ENCODE measurements at regions not wholly inside any gene's neighbourhood (a gene's known extent, or its start where the extent isn't known, plus 50 kb on each side); places are given as distances from the start of the nearest gene placed in this dataset.

- no peak for TF ChIP-seq CTCF (IDR thresholded peaks at IDR 0.05; ENCODE audit: insufficient read depth, low read length)
- no peak overlapping the region for H3K4me3 ChIP-seq (ENCODE audit: low read depth, low read length)
- no peak for DNase-seq (ENCODE audit: low read depth)
Measured at GRCh38 chr4:58219179-58219578, 1109.0 kb upstream of the IGFBP7 start.

- no peak for TF ChIP-seq CTCF (IDR thresholded peaks at IDR 0.05; ENCODE audit: insufficient read depth, low read length)
- no peak for DNase-seq (ENCODE audit: low read depth)
- no peak overlapping the region for H3K4me3 ChIP-seq (ENCODE audit: low read depth, low read length)
Measured at GRCh38 chr4:58216461-58216860, 1106.3 kb upstream of the IGFBP7 start.

GRCh38 chr4:58214376-58214775, 1104.2 kb upstream of the IGFBP7 start:
- TF ChIP-seq CTCF (IDR thresholded peaks at IDR 0.05; ENCODE audit: insufficient read depth, low read length), result no peak
- no peak for DNase-seq (ENCODE audit: low read depth)

GRCh38 chr4:58209551-58209950, 1099.4 kb upstream of the IGFBP7 start:
- H3K4me3 ChIP-seq (ENCODE audit: low read depth, low read length), result no peak overlapping the region
- TF ChIP-seq CTCF (IDR thresholded peaks at IDR 0.05; ENCODE audit: insufficient read depth, low read length), result no peak
- DNase-seq (ENCODE audit: low read depth), result no peak

More at GRCh38 chr4:58214376-58214775, 1104.2 kb upstream of the IGFBP7 start:
- no peak overlapping the region for H3K4me3 ChIP-seq (ENCODE audit: low read depth, low read length)

- no peak for DNase-seq (ENCODE audit: low read depth)
- H3K4me3 ChIP-seq (ENCODE audit: low read depth, low read length), result no peak overlapping the region
- no peak for TF ChIP-seq CTCF (IDR thresholded peaks at IDR 0.05; ENCODE audit: insufficient read depth, low read length)
Measured at GRCh38 chr4:58209001-58209400, 1098.8 kb upstream of the IGFBP7 start.

GRCh38 chr4:58205446-58206235, 1095.5 kb upstream of the IGFBP7 start:
- no peak overlapping the region for H3K4me3 ChIP-seq (ENCODE audit: low read depth, low read length)
- no peak for DNase-seq (ENCODE audit: low read depth)
- no peak for TF ChIP-seq CTCF (IDR thresholded peaks at IDR 0.05; ENCODE audit: insufficient read depth, low read length)

GRCh38 chr4:58192217-58192616, 1082.0 kb upstream of the IGFBP7 start:
- no peak for TF ChIP-seq CTCF (IDR thresholded peaks at IDR 0.05; ENCODE audit: insufficient read depth, low read length)
- no peak overlapping the region for H3K4me3 ChIP-seq (ENCODE audit: low read depth, low read length)

More at GRCh38 chr4:58192217-58192616, 1082.0 kb upstream of the IGFBP7 start:
- no peak for DNase-seq (ENCODE audit: low read depth)
